ENCODE measurements at regions not wholly inside any gene's neighbourhood (a gene's known extent, or its start where the extent isn't known, plus 50 kb on each side); places are given as distances from the start of the nearest gene placed in this dataset.

- Histone ChIP-seq H3K27ac (no peak overlapping the region), H3K36me3 (no peaks in the 10 kb centered on the region), H3K9me3 (replicated peaks) (no peaks in the 10 kb centered on the region), H3K27me3 (replicated peaks) (no peaks in the 10 kb centered on the region), H3K4me3 (no peak overlapping the region), H3K4me1 (replicated peaks) (peaks cover 9% of the 10 kb centered on the region)
- no peak for DNase-seq (ENCODE audit: low read depth in 1 of 2, low spot score in 2 of 2)
These were observed 209.9 kb downstream of the SLC7A11 start for GRCh38 chr4:138032222-138032621.

GRCh38 chr4:138030375-138030774 lies 211.8 kb downstream of the SLC7A11 start:
- no peak for DNase-seq (ENCODE audit: low read depth in 1 of 2, low spot score in 2 of 2)
- H3K27ac ChIP-seq = no peak overlapping the region

DNA sequence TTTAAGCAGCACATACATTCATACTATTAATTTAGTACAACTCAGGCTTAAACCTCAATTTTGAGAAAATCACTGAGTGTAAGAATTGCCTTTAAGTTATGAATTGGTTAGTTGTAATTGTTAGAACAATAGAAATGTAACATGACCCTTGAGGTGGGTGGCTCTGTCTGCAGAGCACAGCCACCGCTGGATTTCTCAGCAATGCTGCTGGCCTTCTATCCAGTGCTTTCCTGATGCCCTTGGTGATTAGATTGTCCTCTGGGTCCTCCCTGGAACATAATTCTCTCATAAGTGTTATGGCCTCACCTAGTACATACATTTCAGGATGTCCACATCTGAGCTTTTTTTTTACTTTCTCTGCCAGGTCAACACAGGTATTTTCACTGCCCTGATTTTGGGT lies 213.2 kb downstream of the SLC7A11 start:
- Histone ChIP-seq H3K36me3 (no peaks in the 10 kb centered on the region), H3K4me1 (replicated peaks) (no peaks in the 10 kb centered on the region), H3K4me3 (no peak overlapping the region), H3K27ac (no peak overlapping the region), H3K9me3 (replicated peaks) (no peaks in the 10 kb centered on the region), H3K27me3 (replicated peaks) (no peaks in the 10 kb centered on the region)
- DNase-seq (ENCODE audit: low read depth in 1 of 2, low spot score in 2 of 2) = no peak

More at GRCh38 chr4:138030375-138030774, 211.8 kb downstream of the SLC7A11 start:
- no peaks in the 10 kb centered on the region for H3K36me3 ChIP-seq
- H3K4me1 ChIP-seq (replicated peaks) = no peaks in the 10 kb centered on the region
- no peaks in the 10 kb centered on the region for H3K27me3 ChIP-seq (replicated peaks)
- no peak overlapping the region for H3K4me3 ChIP-seq
- H3K9me3 ChIP-seq (replicated peaks) = no peaks in the 10 kb centered on the region

GRCh38 chr4:138021139-138021830 lies 220.9 kb downstream of the SLC7A11 start:
- Histone ChIP-seq H3K4me3 (no peak overlapping the region), H3K36me3 (no peaks in the 10 kb centered on the region), H3K9me3 (replicated peaks) (no peaks in the 10 kb centered on the region), H3K4me1 (replicated peaks) (no peaks in the 10 kb centered on the region), H3K27me3 (replicated peaks) (no peaks in the 10 kb centered on the region), H3K27ac (no peak overlapping the region)
- no peak for DNase-seq (ENCODE audit: low read depth in 1 of 2, low spot score in 2 of 2)

GRCh38 chr4:138014590-138015288 lies 227.4 kb downstream of the SLC7A11 start:
- no peak for DNase-seq (ENCODE audit: low read depth in 1 of 2, low spot score in 2 of 2)
- Histone ChIP-seq H3K4me1 (replicated peaks) (no peaks in the 10 kb centered on the region), H3K36me3 (no peaks in the 10 kb centered on the region), H3K4me3 (no peak overlapping the region), H3K9me3 (replicated peaks) (no peaks in the 10 kb centered on the region), H3K27me3 (replicated peaks) (no peaks in the 10 kb centered on the region), H3K27ac (no peak overlapping the region)

DNA sequence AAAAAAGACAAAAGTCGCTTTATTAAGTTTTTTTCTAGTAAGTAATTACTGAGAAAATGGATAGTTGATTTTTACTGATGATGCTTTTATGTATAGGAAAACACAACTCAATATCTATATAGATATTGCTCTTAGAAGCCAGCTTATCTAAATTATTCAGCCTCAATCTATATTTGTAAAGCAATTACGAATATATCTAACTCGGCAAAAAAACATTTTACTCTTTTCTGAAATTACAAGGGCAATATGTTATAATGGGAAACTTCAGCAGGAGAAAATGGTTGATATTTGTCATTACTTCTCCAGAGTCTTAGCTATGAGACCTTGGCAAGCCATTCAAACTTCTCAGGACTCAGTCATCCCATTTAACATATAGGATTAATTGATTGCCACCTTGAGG lies 228.5 kb downstream of the SLC7A11 start:
- H3K4me3 ChIP-seq = no peak overlapping the region
- H3K4me1 ChIP-seq (replicated peaks) = no peaks in the 10 kb centered on the region
- no peak for DNase-seq (ENCODE audit: low read depth in 1 of 2, low spot score in 2 of 2)
- H3K9me3 ChIP-seq (replicated peaks) = no peaks in the 10 kb centered on the region
- H3K27ac ChIP-seq = no peak overlapping the region
- no peaks in the 10 kb centered on the region for H3K36me3 ChIP-seq
- H3K27me3 ChIP-seq (replicated peaks) = no peaks in the 10 kb centered on the region

- H3K4me1 ChIP-seq (replicated peaks) = no peaks in the 10 kb centered on the region
- DNase-seq (ENCODE audit: low read depth in 1 of 2, low spot score in 2 of 2) = no peak
- H3K9me3 ChIP-seq (replicated peaks) = no peaks in the 10 kb centered on the region
- no peaks in the 10 kb centered on the region for H3K36me3 ChIP-seq
- no peaks in the 10 kb centered on the region for H3K27me3 ChIP-seq (replicated peaks)
- H3K4me3 ChIP-seq = no peak overlapping the region
- H3K27ac ChIP-seq = no peak overlapping the region
These were observed 231.5 kb downstream of the SLC7A11 start for GRCh38 chr4:138010639-138011038.

DNA sequence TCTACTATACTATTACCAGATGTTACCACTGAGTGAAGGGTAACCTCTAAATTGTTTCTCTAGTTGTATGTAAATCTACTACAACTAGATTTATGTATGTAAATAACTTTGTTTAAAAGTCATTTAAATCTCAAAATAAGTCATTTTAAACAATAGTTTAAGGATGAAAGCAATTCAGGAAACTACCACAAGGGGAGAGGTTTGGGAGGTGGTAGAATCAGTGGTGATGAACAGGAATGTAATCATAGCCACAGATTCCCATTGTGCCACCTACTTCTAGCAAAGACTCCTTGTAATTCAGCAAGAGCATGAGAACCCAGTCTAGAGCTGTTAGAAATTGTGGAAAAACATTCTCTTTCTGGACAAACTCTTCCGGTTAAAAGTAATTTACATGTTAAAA lies 234.6 kb downstream of the SLC7A11 start:
- Histone ChIP-seq H3K9me3 (replicated peaks) (no peaks in the 10 kb centered on the region), H3K4me1 (replicated peaks) (no peaks in the 10 kb centered on the region), H3K36me3 (no peaks in the 10 kb centered on the region), H3K27ac (no peak overlapping the region), H3K4me3 (no peak overlapping the region), H3K27me3 (replicated peaks) (no peaks in the 10 kb centered on the region)
- DNase-seq (ENCODE audit: low read depth in 1 of 2, low spot score in 2 of 2) = peak in 1 of 2 experiments; percentile 9

DNA sequence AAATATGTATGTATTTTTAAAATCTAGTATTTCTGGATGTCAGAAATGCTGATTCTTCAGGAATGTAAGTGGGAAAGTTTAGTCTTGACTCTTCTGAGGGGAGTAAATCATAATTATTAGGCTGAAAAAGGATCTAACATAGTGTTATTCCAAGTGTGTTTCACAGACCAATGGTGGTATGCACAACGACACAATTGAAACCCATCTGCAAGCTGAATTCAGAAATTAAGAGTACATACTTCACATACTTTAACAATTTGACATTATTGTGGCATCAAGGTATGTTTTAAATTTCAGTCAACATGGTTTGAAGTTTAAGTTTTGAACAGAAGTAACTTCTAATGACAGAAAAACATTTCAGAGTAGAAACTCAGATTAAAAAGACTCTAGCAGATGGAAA lies 236.7 kb downstream of the SLC7A11 start:
- Histone ChIP-seq H3K4me3 (no peak overlapping the region), H3K9me3 (replicated peaks) (no peaks in the 10 kb centered on the region), H3K4me1 (replicated peaks) (no peaks in the 10 kb centered on the region), H3K27ac (no peak overlapping the region), H3K27me3 (replicated peaks) (no peaks in the 10 kb centered on the region), H3K36me3 (no peaks in the 10 kb centered on the region)
- DNase-seq (ENCODE audit: low read depth in 1 of 2, low spot score in 2 of 2) = no peak

DNA sequence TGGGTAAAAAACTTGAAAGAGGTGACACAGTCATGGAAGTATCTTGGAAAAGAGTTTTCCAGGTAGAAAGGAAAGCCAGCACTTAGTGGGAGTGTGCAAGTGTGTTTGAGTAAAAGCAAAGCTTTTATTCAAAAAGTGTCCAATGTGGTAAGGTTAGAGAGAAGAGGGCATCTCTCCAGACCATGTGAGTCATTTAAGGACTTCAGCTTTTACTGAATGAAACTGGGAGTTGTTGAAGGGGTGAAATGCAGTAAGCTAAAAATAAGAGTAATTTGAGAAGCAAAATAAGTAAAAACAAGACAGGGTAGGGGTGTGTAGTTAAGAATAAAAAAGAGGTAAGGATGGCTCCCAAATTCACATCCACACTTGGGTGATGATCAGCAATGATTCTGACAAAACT lies 238.9 kb downstream of the SLC7A11 start:
- no peak overlapping the region for H3K27ac ChIP-seq
- no peak for DNase-seq (ENCODE audit: low read depth in 1 of 2, low spot score in 2 of 2)
- no peak overlapping the region for H3K4me3 ChIP-seq
- peaks cover 7% of the 10 kb centered on the region for H3K4me1 ChIP-seq (replicated peaks)
- no peaks in the 10 kb centered on the region for H3K36me3 ChIP-seq
- H3K27me3 ChIP-seq (replicated peaks) = no peaks in the 10 kb centered on the region
- H3K9me3 ChIP-seq (replicated peaks) = no peaks in the 10 kb centered on the region

- peaks cover 7% of the 10 kb centered on the region for H3K4me1 ChIP-seq (replicated peaks)
- H3K4me3 ChIP-seq = no peak overlapping the region
- peak overlapping the region; percentile 59 for H3K27ac ChIP-seq
- no peaks in the 10 kb centered on the region for H3K36me3 ChIP-seq
- peak in 1 of 2 experiments; percentile 44 for DNase-seq (ENCODE audit: low read depth in 1 of 2, low spot score in 2 of 2)
- no peaks in the 10 kb centered on the region for H3K27me3 ChIP-seq (replicated peaks)
- no peaks in the 10 kb centered on the region for H3K9me3 ChIP-seq (replicated peaks)
These were observed 243.3 kb downstream of the SLC7A11 start for GRCh38 chr4:137998666-137999429.

GRCh38 chr4:137997496-137997895 lies 244.7 kb downstream of the SLC7A11 start:
- H3K4me3 ChIP-seq = no peak overlapping the region
- no peaks in the 10 kb centered on the region for H3K27me3 ChIP-seq (replicated peaks)
- H3K36me3 ChIP-seq = no peaks in the 10 kb centered on the region
- H3K9me3 ChIP-seq (replicated peaks) = no peaks in the 10 kb centered on the region
- H3K4me1 ChIP-seq (replicated peaks) = peaks cover 7% of the 10 kb centered on the region
- no peak overlapping the region for H3K27ac ChIP-seq
- no peak for DNase-seq (ENCODE audit: low read depth in 1 of 2, low spot score in 2 of 2)

GRCh38 chr4:137994853-137995252 lies 247.3 kb downstream of the SLC7A11 start:
- Histone ChIP-seq H3K4me3 (no peak overlapping the region), H3K27me3 (replicated peaks) (no peaks in the 10 kb centered on the region), H3K27ac (no peak overlapping the region), H3K36me3 (no peaks in the 10 kb centered on the region), H3K4me1 (replicated peaks) (peaks cover 7% of the 10 kb centered on the region), H3K9me3 (replicated peaks) (no peaks in the 10 kb centered on the region)
- DNase-seq (ENCODE audit: low read depth in 1 of 2, low spot score in 2 of 2) = no peak

DNA sequence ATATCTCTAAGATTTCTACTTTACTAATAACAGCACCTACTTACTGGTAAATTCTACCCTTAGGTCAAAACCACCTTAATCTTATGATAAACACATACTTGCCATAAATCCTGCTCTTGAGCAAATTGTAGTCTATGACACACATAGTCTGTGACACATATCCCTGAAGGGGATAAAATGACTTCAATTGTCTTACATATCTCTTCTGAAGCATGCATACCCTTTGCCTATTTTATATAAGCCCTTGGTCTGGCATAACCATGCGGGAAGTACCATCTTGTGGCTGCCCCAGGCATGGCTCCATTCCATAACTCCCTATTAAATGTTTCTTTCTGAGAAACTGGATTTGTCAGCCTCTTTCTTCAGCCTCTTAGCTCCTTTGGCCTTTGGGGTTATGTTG lies 248.9 kb downstream of the SLC7A11 start:
- DNase-seq (ENCODE audit: low read depth in 1 of 2, low spot score in 2 of 2) = no peak
- no peaks in the 10 kb centered on the region for H3K4me1 ChIP-seq (replicated peaks)

More for the DNA sequence above, 248.9 kb downstream of the SLC7A11 start:
- Histone ChIP-seq H3K27ac (no peak overlapping the region), H3K36me3 (no peaks in the 10 kb centered on the region), H3K4me3 (no peak overlapping the region), H3K9me3 (replicated peaks) (no peaks in the 10 kb centered on the region), H3K27me3 (replicated peaks) (no peaks in the 10 kb centered on the region)
